Activated CD8-positive, alpha-beta memory T cell treated with anti-CD3 and anti-CD28 coated beads for 36 hours (primary cell): ENCODE measurements at regions not wholly inside any gene's neighbourhood (a gene's known extent, or its start where the extent isn't known, plus 50 kb on each side); places are given as distances from the start of the nearest gene placed in this dataset.
"Not testable (repeated sequence)": the region's sequence is repeated elsewhere in the genome, so short reads cannot be mapped to it uniquely, and the experiment has no call there.

Experiments used
- CTCF ChIA-PET: fragments of 350-600 bp; sonication (Branson Sonifier 250); formaldehyde crosslinking; loops from one replicate; lab custom pipeline; 2021; ENCODE audit warnings: antibody characterized with exemption; lab: Charles Lee
- POLR2A ChIA-PET: fragments of 350-600 bp; sonication (Branson Sonifier 250); formaldehyde crosslinking; loops from one replicate; lab custom pipeline; 2021; ENCODE audit warnings: antibody characterized with exemption; lab: Charles Lee

DNA sequence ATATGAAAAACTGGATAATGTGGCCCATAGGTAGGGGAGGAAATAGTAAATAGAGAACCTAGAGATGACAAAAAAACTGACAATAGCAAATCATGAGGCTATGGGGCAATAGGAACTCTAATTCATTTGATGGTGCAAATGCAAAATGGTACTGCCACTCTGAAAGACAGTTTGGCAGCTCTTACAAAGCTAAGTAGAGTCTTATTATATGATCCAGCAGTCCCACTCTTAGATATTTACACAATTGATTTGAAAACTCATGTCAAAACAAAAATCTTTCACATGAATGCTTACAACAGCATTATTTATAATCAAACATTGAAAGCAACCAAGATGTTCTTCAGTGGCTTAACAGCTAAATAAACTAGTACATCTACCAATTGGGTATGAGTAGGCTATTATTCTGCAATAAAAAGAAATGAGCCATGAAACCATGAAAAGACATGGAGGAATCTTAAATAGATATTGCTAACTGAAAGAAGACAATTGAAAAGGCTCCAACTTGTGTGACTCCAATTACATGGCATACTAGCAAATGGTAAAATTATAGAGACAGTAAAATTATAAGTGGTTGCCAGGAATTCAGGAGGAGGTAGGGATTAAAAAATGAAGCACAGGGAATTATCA, 321.8 kb upstream of the STAC start:
- CTCF ChIA-PET, result no interaction called here

GRCh38 chr3:36060950-36061349, 319.4 kb upstream of the STAC start:
- ChIA-PET POLR2A (no interaction called here), CTCF (interaction anchor here (0.7 kb wide), 1 partner anchor 28 kb away, joined by 3 read pairs; no protein-coding TSS in a partner anchor)

More for the DNA sequence above, 321.8 kb upstream of the STAC start:
- POLR2A ChIA-PET, result no interaction called here

- POLR2A ChIA-PET, result no interaction called here
- CTCF ChIA-PET, result no interaction called here
Measured at GRCh38 chr3:36063992-36064391, 316.3 kb upstream of the STAC start.

GRCh38 chr3:36065321-36065720, 315.0 kb upstream of the STAC start:
- CTCF ChIA-PET, result no interaction called here
- POLR2A ChIA-PET, result no interaction called here

DNA sequence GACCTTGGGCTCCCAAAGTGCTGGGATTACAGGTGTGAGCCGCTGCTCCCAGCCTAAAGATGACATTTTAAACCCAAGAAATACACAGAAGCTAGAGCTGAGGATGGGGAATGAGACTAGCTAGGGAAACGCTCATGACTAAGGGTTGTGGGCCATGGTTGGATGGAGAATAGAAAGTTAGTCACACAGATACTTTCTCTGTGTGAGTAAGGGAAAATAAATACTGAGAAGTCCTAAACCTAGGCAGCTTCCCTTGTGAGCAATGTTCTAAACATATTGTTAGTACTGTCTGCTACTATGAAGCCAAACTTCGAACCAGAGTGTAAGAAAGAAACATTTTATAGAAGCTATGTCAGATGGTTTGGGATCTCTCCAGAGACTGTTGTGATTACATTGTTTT, 304.8 kb upstream of the STAC start:
- ChIA-PET CTCF (interaction anchor here (0.6 kb wide), 1 partner anchor 280 kb away, joined by 3 read pairs; no protein-coding TSS in a partner anchor), POLR2A (no interaction called here)

DNA sequence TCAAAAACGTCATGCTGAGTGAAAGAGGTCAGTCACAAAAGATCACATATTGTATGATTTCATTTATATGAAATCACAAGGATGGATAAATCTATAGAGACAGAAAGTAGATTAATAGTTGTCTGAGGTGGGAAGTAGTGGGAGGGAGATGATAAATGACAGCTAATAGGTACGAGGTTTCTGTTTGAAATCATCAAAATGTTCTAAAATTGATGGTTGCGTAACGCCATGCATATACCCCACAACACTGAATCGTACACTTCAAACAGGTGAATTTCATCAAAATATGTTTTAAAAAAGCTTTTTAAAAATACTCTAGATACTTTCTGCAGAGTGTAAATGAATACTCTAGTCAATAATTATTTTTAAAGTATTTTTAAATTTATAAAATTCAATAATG, 303.0 kb upstream of the STAC start:
- ChIA-PET CTCF (no interaction called here), POLR2A (no interaction called here)

DNA sequence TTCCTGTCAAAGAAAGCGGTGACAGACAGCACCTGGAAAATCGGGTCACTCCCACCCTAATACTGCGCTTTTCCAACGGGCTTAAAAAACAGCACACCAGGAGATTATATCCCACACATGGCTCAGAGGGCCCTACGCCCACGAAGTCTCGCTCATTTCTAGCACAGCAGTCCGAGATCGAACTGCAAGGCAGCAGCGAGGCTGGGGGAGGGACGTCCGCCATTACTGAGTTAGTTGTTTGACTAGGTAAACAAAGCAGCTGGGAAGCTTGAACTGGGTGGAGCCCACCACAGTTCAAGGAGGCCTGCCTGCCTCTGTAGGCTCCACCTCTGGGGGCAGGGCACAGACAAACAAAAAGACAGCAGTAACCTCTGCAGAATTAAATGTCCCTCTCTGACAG, 297.3 kb upstream of the STAC start:
- POLR2A ChIA-PET, CTCF ChIA-PET: not testable (repeated sequence)

GRCh38 chr3:36095238-36095637, 285.1 kb upstream of the STAC start:
- POLR2A ChIA-PET, result no interaction called here

GRCh38 chr3:36097209-36097608, 283.1 kb upstream of the STAC start:
- POLR2A ChIA-PET, result no interaction called here
- CTCF ChIA-PET, result no interaction called here

More at GRCh38 chr3:36095238-36095637, 285.1 kb upstream of the STAC start:
- CTCF ChIA-PET, result no interaction called here

GRCh38 chr3:36114353-36114752, 266.0 kb upstream of the STAC start:
- CTCF ChIA-PET, result no interaction called here
- POLR2A ChIA-PET, result no interaction called here

DNA sequence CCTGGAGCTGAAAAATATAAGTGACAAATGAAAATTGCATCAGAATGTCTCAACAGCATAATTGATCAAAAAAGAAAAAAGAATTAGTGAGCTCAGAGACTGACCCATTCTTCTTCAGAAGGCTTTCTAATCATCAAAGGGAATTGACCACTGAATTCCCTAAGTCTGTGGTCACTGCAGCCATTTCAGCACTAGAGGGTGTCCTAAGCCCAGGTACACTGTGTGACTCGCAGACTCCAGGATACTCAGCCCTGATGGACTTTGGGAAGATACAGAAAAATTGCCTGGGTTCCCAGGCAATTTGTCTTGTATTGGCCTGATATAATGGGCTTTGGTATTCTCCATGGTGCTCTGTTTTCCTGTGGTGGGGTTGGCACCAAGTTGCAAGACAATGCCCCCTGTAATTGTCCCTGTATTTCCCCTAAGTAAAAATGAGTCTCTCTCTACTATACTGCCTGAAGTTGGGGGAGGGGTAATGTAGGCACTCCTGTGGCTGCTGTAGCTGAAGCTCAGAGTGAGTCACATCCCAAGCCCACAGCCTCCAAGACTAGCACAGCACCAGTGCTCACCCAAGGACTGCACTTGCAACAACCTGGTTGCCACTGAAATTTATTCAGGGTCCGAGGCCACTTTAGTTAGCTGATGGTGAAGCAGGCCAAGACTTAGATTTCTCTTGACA, 256.0 kb upstream of the STAC start:
- POLR2A ChIA-PET, result no interaction called here
- CTCF ChIA-PET, result no interaction called here

DNA sequence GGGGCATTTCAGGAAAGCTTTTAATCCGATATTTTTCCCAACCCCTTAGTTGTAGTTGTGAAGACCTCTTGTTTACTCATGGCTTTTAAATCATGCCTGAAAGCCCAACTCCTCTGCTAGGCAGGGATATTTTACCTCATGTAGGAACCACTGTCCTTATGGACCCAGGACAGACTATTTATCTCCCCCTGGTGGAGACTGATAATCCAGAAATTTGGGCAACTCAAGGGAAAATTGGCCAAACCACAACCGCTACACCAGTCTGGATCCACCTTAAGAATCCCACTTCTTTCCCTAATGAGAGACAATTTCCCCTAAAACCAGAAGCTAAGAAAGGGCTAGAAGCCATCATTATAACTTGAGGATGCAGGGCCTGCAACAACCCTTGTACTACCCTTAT, 248.1 kb upstream of the STAC start:
- ChIA-PET POLR2A (no interaction called here), CTCF (no interaction called here)

GRCh38 chr3:36135863-36136262, 244.4 kb upstream of the STAC start:
- ChIA-PET CTCF (no interaction called here), POLR2A (no interaction called here)

DNA sequence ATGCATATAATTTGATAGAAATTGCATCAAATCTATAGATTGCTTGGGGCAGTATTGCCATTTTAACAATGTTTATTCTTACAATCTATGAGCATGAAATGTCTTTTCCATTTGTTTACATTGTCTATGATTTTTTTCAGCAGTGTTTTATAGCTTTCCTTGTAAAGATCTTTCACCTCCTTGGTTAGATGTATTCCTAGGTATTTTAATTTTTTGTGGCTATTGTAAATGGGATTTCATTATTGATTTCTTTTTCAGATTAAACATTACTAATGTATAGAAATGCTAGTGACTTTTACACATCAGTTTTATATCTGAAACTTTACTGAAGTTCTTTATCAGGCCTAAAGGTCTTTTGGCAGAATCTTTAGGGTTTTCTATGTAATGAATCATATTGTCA, 237.6 kb upstream of the STAC start:
- ChIA-PET POLR2A (no interaction called here), CTCF (no interaction called here)

DNA sequence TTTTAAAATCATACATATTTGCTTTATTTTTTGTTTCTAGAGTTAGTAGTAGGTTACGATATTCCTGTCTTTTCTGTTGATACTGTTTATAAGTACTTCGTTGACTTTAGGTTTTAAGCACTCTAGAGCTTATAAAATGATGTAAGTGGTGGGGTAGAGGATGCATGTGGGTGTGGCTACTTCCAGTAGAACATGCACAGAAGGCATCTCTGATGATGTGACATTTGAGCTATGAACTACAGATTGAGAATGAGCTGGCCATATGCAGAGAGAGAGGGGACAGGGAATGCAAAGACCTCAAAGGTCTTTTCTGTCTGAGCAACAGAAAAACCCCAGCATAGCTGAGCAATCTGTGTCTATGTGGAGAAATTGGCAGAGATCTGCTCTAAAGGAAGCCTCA, 233.9 kb upstream of the STAC start:
- POLR2A ChIA-PET, result no interaction called here
- CTCF ChIA-PET, result interaction anchor here (0.6 kb wide), 1 partner anchor 183 kb away, joined by 3 read pairs; no protein-coding TSS in a partner anchor

DNA sequence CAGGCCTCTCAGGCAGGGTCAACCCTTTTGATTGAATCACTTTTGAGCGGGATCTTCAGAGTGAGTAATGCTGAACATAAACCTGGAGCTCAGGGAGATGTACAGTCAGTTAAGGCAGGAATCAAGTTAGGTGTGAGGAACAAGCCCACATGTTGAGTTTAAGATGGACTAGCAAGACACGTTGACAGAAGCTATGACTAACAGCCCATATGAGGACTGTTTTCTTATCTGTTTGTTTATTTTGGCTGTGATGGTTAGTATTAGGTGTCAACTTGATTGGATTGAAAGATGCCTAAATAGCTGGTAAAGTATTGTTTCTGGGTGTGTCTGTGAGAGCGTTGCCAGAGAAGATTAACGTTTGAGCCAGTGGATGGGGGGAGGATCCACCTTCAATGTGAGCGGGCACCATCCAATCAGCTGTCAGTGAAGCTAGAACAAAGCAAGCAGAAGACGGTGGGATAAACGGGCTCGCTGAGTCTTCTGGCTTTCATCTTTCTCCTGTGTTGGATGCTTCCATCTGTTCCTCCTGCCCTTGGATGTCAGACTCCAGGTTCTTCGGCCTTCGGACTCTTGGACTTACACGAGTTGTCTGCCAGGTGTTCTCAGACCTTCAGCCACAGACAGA, 232.3 kb upstream of the STAC start:
- ChIA-PET POLR2A (no interaction called here), CTCF (no interaction called here)

GRCh38 chr3:36149447-36149865, 230.8 kb upstream of the STAC start:
- CTCF ChIA-PET, result no interaction called here
- POLR2A ChIA-PET, result no interaction called here

GRCh38 chr3:36155515-36155914, 224.8 kb upstream of the STAC start:
- ChIA-PET CTCF (no interaction called here), POLR2A (no interaction called here)

- ChIA-PET POLR2A (no interaction called here), CTCF (no interaction called here)
Measured at GRCh38 chr3:36164400-36164799, 215.9 kb upstream of the STAC start.

DNA sequence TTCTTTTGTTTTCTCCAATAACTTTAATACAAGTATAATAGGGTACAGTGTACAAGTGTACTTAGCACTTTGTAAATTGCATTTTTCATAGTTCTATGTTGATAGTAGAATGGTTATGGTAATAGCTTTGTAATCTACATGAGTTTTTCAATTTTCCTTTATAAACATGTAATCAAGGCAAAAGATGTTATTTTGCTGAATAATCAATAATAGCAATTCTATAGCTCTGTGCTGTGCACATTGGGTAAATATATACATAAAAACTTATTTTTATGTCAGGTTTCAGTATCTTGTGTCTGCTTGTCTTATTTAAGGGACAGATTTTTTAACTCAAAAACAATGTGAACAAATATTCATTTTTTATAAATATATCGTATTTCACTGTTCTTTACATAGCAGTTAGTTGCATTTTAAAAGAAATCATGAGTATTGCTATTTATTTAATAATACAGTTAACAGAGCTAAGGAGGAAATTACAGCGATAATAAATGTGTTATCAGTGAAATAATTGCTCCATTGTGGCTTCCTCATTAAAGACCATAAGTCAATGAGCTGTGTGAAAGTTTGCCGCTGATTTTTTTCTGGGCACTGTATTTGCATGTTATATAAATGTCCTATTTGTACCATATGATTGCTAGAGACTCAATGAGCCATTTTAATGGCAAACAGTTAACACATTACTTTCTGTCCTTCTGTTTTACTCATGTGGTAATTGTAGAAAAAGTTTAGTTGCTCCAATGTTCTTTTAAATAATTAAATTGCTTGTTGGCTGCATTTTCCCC, 214.6 kb upstream of the STAC start:
- POLR2A ChIA-PET, result no interaction called here
- CTCF ChIA-PET, result no interaction called here
